Endothelial cell of umbilical vein (primary cell): ENCODE measurements at regions not wholly inside any gene's neighbourhood (a gene's known extent, or its start where the extent isn't known, plus 50 kb on each side); places are given as distances from the start of the nearest gene placed in this dataset.

Experiments
- CTCF ChIP-seq, 2 donors: IDR thresholded peaks; 1 replicate in 1 of 2; 2 replicates in 1 of 2; pipeline ENCODE4 v1.5.1; 2011; ENCODE audit warnings: low read length in 2 of 2, mild to moderate bottlenecking in 2 of 2, moderate library complexity in 2 of 2, control low read depth in 1 of 2, inconsistent platforms in 1 of 2, low read depth in 1 of 2; ENCODE audit not compliant: insufficient read depth in 1 of 2; ENCODE audit errors: extremely low read depth in 1 of 2
- EZH2 ChIP-seq: IDR thresholded peaks from 2 replicates; pipeline ENCODE4 v1.6.1; 2012; ENCODE audit warnings: borderline replicate concordance, low read depth, mild to moderate bottlenecking, moderate library complexity, low read length, inconsistent platforms; ENCODE audit not compliant: severe bottlenecking
- MAX ChIP-seq: IDR thresholded peaks from 2 replicates; pipeline ENCODE4 v1.6.1; 2011; ENCODE audit not compliant: insufficient read depth, insufficient read length
- POLR2A ChIP-seq: IDR thresholded peaks from 2 replicates; pipeline ENCODE4 v1.6.1; 2012; ENCODE audit warnings: low read depth, mild to moderate bottlenecking, control low read depth, low read length

- TF ChIP-seq EZH2 (no peak), MAX (no peak), CTCF (IDR thresholded peaks at IDR 0.05; ENCODE audit: extremely low read depth in 1 of 2, insufficient read depth in 1 of 2, low read depth in 1 of 2, low read length in 2 of 2) (no peak), POLR2A (no peak)
Observed at GRCh38 chr12:72094490-72094889, 155.8 kb downstream of the TPH2 start.
